ENCODE measurements at regions not wholly inside any gene's neighbourhood (a gene's known extent, or its start where the extent isn't known, plus 50 kb on each side); places are given as distances from the start of the nearest gene placed in this dataset.

DNA sequence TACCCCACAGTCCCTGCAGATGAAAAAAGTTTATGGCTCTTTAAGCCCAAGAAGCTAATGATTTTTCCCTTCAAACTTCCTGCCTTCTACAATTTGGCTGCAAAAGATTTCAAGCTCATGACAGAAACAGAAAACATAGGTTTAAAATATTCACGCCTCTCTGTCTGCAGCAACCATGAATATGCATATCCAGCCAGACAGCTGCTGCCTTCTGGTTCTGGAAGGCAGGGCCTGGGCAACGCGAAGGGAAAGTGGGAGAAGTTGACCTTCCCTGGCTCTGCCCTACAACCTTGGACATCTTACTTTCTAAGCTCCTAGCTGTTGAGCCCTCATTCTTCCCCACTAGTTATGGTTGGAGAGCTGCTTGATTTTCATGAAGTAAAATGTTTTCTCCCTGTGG is 64.8 kb upstream of the CLINT1 start:
- TF ChIP-seq EZH2phosphoT487 (IDR thresholded peaks at IDR 0.05; ENCODE audit: borderline replicate concordance, low read length) (no peak), EZH2 (IDR thresholded peaks at IDR 0.05; ENCODE audit: low read length, unreplicated experiment) (no peak)
- TF ChIP-seq, protein P1, sequence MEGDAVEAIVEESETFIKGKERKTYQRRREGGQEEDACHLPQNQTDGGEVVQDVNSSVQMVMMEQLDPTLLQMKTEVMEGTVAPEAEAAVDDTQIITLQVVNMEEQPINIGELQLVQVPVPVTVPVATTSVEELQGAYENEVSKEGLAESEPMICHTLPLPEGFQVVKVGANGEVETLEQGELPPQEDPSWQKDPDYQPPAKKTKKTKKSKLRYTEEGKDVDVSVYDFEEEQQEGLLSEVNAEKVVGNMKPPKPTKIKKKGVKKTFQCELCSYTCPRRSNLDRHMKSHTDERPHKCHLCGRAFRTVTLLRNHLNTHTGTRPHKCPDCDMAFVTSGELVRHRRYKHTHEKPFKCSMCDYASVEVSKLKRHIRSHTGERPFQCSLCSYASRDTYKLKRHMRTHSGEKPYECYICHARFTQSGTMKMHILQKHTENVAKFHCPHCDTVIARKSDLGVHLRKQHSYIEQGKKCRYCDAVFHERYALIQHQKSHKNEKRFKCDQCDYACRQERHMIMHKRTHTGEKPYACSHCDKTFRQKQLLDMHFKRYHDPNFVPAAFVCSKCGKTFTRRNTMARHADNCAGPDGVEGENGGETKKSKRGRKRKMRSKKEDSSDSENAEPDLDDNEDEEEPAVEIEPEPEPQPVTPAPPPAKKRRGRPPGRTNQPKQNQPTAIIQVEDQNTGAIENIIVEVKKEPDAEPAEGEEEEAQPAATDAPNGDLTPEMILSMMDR (conservative IDR thresholded peaks at IDR 0.05; ENCODE audit: low read depth, low read length), result no peak

Data from PC-3 (cell line).